T1000 (cell line): ENCODE measurements at regions not wholly inside any gene's neighbourhood (a gene's known extent, or its start where the extent isn't known, plus 50 kb on each side); places are given as distances from the start of the nearest gene placed in this dataset.

Source experiments
- DNase-seq: peaks from one replicate; lab custom pipeline; 2025; ENCODE audit warnings: mixed read lengths; lab: John Stamatoyannopoulos, UW

DNA sequence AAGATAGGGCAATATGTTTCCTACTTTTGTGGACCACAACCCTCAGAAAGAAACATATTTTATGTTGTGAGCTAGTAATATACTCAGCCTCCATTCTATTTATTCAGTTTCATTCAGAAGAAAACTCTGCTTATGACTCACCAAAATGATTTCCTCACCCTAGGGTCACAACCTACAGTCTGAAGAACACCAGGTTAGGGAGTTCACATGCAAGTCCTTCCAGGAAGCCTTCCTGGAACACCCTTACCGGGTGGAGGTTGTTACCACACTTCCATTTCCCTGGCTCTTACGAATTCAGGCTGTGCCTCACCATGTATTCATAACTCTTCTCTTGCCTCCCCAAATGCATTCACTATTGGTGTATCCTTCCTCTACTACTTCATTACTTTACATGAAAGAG, 228.0 kb upstream of the ADAMTS9 start:
- no peak for DNase-seq

DNA sequence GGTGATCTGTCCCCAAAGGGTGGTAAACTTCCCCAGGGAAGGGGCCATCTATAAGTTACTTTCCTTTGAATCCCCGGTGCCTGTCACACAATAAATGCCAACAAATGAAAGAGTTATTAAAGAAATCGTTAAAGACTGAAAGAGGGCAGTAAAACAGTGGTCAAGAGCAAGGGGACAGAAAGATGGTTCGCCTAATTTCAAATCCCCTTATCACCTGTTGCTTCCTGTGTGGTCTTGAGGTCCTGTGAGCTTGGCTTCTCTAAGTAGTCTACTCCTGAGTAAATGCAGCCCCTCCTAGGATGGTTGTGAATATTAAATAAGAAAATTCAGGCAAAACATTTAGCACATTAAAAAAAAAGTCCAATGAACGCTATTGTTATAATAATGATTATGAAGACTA, 225.7 kb upstream of the ADAMTS9 start:
- DNase-seq, result no peak

GRCh38 chr3:64911138-64911537, 223.3 kb upstream of the ADAMTS9 start:
- no peak for DNase-seq

- DNase-seq, result no peak
These were observed 222.1 kb upstream of the ADAMTS9 start for GRCh38 chr3:64909757-64910467.

- DNase-seq, result no peak
These were observed 221.2 kb upstream of the ADAMTS9 start for GRCh38 chr3:64909011-64909410.

GRCh38 chr3:64908251-64908685, 220.5 kb upstream of the ADAMTS9 start:
- DNase-seq, result no peak

- DNase-seq, result no peak
These were observed 218.2 kb upstream of the ADAMTS9 start for GRCh38 chr3:64905906-64906410.

DNA sequence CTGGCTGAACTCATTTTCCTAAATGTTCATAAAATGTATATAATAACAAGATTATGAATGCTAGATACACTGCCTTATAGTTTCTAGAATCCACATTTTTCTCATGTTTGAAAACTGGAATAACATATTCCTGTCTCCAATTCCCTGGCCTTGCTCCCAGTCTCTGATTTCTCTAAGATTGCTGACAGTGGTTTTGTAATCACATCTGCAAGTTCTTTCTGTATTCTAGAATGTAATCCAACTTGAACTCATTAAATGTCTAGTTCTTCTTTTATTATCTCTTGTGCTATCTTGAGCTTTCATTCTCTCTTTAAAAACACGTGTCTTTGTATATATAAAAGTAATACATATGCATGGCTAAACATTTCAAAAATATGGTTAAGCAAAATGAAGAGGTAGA, 215.2 kb upstream of the ADAMTS9 start:
- no peak for DNase-seq

DNA sequence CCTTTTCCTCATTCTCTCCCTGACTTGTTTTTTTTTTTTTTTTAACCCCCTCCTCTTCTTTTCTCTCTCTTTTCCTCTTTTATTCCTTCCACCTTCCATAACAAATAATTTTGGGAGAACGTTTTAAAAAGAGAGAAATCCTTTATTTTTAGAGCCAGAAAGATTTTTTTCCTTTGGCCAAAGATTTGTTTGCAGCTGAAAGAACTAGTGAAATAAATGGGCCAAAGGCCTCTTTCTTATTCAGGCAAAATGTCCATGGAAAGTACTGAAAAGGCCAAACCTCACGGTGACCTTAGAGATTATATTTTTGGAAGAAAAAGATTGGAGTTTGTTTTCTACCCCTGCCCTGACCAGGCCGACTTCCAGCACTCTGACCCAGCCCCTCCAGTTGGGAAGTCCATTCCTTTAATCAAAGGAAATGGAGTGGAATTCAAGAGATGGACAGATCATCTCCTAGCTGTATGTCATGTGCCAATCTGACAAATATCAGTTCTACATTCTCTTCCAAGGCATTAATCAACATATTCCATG, 214.3 kb upstream of the ADAMTS9 start:
- DNase-seq, result no peak

GRCh38 chr3:64901522-64901885, 213.7 kb upstream of the ADAMTS9 start:
- no peak for DNase-seq

- no peak for DNase-seq
These were observed 213.1 kb upstream of the ADAMTS9 start for GRCh38 chr3:64900617-64901521.

DNA sequence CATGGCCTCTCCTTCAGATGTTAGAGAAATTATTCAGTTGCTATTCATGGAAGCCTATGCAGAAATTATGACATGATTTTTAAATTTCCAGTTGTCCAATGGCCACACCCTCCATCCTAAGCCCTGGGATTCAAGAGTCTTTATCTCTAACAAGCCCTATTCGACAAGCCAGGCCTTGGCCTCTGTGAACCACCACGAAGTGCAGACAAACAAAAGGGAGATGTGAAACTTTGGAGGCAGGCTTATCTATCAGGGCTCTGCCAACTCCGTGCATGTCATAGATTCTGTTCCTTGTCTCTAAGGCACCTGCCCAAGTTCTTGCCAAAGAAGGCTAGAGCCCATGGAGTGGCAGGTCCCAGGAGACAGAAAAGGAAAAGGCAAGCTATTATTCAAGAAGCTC, 212.4 kb upstream of the ADAMTS9 start:
- DNase-seq, result no peak

DNA sequence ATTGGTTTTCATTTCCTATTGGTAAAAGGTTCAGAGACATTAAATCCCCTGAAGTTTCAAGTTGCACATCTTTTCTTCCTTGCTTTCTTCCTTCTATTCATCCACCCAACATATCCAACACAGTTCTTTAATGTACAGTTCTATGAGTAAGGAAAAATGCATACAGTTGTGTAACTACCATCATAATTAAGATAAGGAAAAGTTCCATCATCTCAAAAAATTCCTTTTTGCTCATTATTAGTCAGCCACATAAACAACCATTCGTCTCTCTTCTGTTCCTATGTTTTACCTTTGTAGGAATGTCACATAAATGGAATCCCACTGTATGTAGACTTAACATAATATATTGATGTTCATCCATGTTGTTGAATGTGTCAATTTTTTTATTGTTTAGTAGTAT, 211.1 kb upstream of the ADAMTS9 start:
- no peak for DNase-seq

DNA sequence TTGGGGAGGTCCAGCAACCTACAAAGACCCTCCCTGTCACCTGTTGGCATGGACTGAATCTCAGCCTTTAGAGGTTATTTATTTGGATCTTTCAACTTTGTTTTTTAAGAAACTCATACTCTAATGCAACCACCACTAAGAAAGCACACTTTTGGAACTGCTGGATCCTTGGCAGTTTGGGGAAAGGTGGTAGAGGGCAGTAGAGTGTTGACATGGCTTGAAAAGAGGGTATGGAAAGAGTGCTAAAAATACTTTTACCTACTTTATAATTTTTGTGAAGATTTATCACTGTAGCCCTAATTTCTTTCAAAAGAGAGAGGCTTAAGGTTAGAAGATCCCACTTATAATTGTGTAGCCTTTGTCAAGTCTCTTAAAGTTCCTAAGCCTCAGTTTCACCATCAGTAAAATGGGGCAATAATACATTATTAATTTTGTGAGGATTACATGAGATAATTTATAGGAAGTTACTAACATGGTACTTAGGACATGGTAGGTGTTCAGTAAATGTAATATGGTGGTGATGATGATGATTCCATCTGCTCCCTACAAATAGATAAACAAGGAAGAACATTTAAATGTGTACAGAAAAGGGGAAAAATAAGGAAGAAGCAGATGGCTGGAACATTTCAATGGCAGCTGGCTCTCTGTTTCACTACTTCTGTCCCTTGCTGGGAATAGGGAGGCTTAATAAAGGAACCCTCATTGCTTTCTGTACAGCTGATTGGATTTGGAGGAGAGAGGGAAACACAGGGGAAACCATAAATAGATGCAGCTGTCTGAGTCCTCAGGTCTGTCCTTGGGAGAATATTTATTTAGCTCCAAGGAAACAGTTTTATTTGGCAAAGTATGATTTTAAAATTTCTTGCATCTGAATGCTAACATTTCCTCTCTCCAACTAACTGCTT, 208.4 kb upstream of the ADAMTS9 start:
- DNase-seq, result no peak

DNA sequence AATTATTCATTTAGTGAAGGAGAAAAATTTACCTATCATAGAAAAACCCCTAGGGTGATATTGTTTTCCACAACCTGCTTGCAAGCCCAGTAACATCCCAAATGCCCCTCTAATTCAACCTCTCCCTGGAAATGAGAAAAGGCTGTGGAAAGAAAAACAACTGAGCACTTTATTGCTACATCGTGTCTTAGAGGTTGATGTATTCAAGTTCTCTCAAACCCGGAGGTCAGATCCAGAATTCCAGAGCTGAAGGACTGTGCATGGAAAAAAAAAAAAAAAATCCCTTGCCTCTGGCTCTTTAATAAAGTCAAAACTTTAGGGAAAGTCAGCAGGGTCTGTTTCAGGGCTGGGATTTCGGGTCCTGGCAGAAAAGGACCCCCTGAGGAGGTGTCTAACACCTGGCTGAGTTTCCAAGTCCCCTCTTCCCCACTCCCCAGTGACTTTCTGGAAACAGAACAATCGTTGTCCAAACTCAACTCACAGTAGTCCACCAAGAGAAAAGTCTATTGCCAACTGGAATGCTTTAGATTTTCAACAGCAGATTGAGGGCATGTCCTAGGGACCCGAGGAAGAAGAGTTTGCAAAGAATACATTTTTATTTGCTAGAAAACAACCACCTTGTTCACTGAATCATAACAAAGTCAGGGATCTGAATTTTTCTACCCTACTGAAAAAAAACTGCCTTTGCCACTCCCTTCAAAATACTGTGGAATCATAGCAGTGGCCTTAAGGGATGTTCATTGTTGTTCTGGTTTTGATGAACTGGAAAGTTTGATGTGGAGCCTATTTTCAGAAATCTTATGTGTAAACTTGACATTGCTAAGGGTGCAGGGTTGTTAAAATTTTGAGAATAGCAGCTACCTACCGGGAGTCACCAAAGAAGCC, 207.5 kb upstream of the ADAMTS9 start:
- DNase-seq, result no peak

DNA sequence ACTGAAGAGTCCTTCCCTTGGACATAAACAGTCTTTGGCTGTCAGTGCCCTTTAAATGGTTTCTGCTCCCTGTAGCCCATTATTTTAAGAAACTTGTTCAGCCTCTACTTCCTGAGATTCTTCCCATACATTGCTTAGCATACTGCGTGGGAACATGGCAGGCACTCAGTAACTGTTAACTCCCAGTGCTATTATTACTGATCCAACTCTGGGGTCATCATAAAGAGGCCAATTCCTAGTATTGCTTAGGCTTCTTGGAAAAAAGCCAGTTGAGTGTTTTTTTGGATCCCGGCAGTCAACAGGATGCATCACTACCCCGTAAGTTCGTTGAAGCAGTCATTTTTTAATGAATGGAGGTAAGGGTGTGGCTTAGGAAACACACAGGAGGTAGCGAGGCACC, 206.2 kb upstream of the ADAMTS9 start:
- DNase-seq, result no peak

DNA sequence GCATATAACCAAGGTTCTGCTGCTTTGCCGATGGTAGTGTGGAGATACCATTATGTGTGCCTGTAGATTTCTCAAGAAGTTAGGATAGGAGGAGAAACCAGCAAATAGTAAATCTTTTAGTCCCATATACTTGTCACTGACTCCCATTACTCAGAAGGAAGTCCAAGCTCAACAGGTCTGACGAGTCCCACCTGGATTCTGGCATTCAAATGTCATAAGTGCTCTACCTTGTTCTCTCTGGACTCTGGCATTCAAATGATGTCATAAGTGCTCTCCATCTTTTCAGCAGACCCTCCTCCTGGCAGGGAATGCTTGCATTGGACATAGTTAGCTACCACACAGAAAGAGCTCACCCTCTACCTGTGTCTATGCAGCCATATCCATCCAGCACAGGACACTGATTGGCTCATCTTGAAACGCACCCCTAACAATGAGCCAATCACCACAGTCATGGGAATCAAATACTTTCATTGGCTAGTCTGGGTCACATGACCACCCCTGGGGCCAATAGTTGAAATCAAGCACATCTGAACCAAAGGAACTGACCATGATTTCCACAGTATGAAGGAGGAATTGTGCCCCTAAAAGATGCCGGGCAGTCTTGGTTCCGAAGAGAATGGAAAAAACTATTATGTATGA, 205.0 kb upstream of the ADAMTS9 start:
- DNase-seq, result no peak

- DNase-seq, result no peak
These were observed 203.2 kb upstream of the ADAMTS9 start for GRCh38 chr3:64891021-64891420.

- DNase-seq, result no peak
These were observed 202.7 kb upstream of the ADAMTS9 start for GRCh38 chr3:64890466-64890865.

- no peak for DNase-seq
These were observed 202.2 kb upstream of the ADAMTS9 start for GRCh38 chr3:64890006-64890405.
